Stomach (tissue), 8 donors: ENCODE measurements at regions not wholly inside any gene's neighbourhood (a gene's known extent, or its start where the extent isn't known, plus 50 kb on each side); places are given as distances from the start of the nearest gene placed in this dataset.

Experiments
- DNase-seq, 2 donors: peaks; one replicate each; pipeline versions ENCODE4 v3.0.0 to v3.0.0-alpha.2; 2013 to 2019
- H3K27ac ChIP-seq, 5 donors: fragments of 200-600 bp in 4 of 5; sonication (generic) in 4 of 5; one replicate each; pipeline ENCODE4 v1.5.1; 2013 to 2019; ENCODE audit warnings: mild to moderate bottlenecking in 1 of 5, moderate library complexity in 1 of 5
- H3K27me3 ChIP-seq, 3 donors: fragments of 200-600 bp; sonication (generic); one replicate each; pipeline ENCODE4 v1.5.1; 2017 to 2019; ENCODE audit warnings: mixed run types in 1 of 3
- H3K36me3 ChIP-seq, 4 donors: fragments of 200-600 bp; sonication (generic); 1 replicate in 3 of 4; 2 replicates in 1 of 4; pipeline ENCODE4 v1.5.1; 2016 to 2019
- H3K4me1 ChIP-seq, 4 donors: fragments of 200-600 bp; sonication (generic); one replicate each; pipeline ENCODE4 v1.5.1; 2016 to 2019
- H3K4me3 ChIP-seq, 4 donors: fragments of 200-600 bp; sonication (generic) in 3 of 4; one replicate each; pipeline ENCODE4 v1.5.1; 2016 to 2019; ENCODE audit warnings: mild to moderate bottlenecking in 1 of 4
- H3K9me3 ChIP-seq, 4 donors: fragments of 200-600 bp; sonication (generic); one replicate each; pipeline ENCODE4 v1.5.1; 2016 to 2019
- CTCF ChIP-seq, 7 experiments: fragments of 450-650 bp in 4 of 7; fragments of 200-600 bp in 3 of 7; sonication (generic) in 3 of 7; IDR thresholded peaks; one replicate each; pipeline ENCODE4 v1.5.1; 2016 to 2019; ENCODE audit warnings: antibody characterized with exemption in 7 of 7, control low read depth in 2 of 7, mild to moderate bottlenecking in 1 of 7
- EP300 ChIP-seq: sonication (generic); formaldehyde crosslinking; IDR thresholded peaks from one replicate; pipeline ENCODE4 v1.6.1; 2017; ENCODE audit warnings: antibody characterized with exemption
- POLR2A ChIP-seq, 4 donors: fragments of 450-650 bp; IDR thresholded peaks; one replicate each; pipeline ENCODE4 v1.6.1; 2016; ENCODE audit warnings: antibody characterized with exemption in 4 of 4, control low read depth in 2 of 4, mild to moderate bottlenecking in 1 of 4, moderate library complexity in 1 of 4
- POLR2AphosphoS5 ChIP-seq, 3 donors: sonication (generic); formaldehyde crosslinking; IDR thresholded peaks; one replicate each; pipeline ENCODE4 v1.6.1; 2016; ENCODE audit warnings: antibody characterized with exemption in 3 of 3
- WGBS, 5 donors: extraction: QIAGEN DNeasy Blood & Tissue Kit in 3 of 5; methylation state at CpG; one replicate each; pipeline versions ENCODE4 v1.1.5 to v1.1.7; 2013 to 2018; 5-methylcytosine and 5-hydroxymethylcytosine counted together
- intact Hi-C: fragments of 100-400 bp; cut with DNase I; formaldehyde crosslinking; loops from one replicate; pipeline ENCODE4 v1.15.1; 2023; ENCODE audit warnings: low total_unique reads
- donor health status: healthy with polysubstance abuse.
- donor health status: Bipolar disorder and iron deficiency.
- donor health status: healthy.

- 80 to 85% (median 84%) methylated on average over 2 of the region's 2 CpGs for WGBS, 5 donors
- intact Hi-C loops, result no loop called here
- TF ChIP-seq POLR2A (IDR thresholded peaks at IDR 0.05), result no peak
- no peak for TF ChIP-seq CTCF (IDR thresholded peaks at IDR 0.05)
- no peak for TF ChIP-seq POLR2AphosphoS5 (IDR thresholded peaks at IDR 0.05)
- no peak for TF ChIP-seq EP300
- no peak overlapping the region for H3K27ac ChIP-seq
- no peak for DNase-seq
- no peaks in the 10 kb centered on the region for H3K4me1 ChIP-seq
- H3K9me3 ChIP-seq, result no peaks in the 10 kb centered on the region
- H3K4me3 ChIP-seq, result no peak overlapping the region
- H3K36me3 ChIP-seq, result no peaks in the 10 kb centered on the region
- H3K27me3 ChIP-seq, result no peaks in the 10 kb centered on the region
Observed at GRCh38 chr13:106225126-106225525, 310.3 kb downstream of the EFNB2 start.

- no peaks in the 10 kb centered on the region for H3K9me3 ChIP-seq
- H3K27me3 ChIP-seq, result no peaks in the 10 kb centered on the region
- H3K4me1 ChIP-seq, result no peaks in the 10 kb centered on the region
- TF ChIP-seq POLR2AphosphoS5 (IDR thresholded peaks at IDR 0.05) (no peak), POLR2A (IDR thresholded peaks at IDR 0.05) (no peak), CTCF (IDR thresholded peaks at IDR 0.05) (no peak), EP300 (no peak)
- H3K36me3 ChIP-seq, result no peaks in the 10 kb centered on the region
- no peak overlapping the region for H3K27ac ChIP-seq
- intact Hi-C loops, result no loop called here
- WGBS, 5 donors, result 84 to 95% (median 92%) methylated on average over 3 of the region's 3 CpGs
- H3K4me3 ChIP-seq, result no peak overlapping the region
- no peak for DNase-seq
Observed at GRCh38 chr13:106220211-106220610, 315.3 kb downstream of the EFNB2 start.

GRCh38 chr13:106213028-106213757, 322.3 kb downstream of the EFNB2 start:
- Histone ChIP-seq H3K36me3 (no peaks in the 10 kb centered on the region), H3K4me1 (no peaks in the 10 kb centered on the region), H3K4me3 (no peak overlapping the region), H3K27ac (no peak overlapping the region), H3K27me3 (no peaks in the 10 kb centered on the region), H3K9me3 (no peaks in the 10 kb centered on the region)
- intact Hi-C loops, result no loop called here
- 84 to 94% (median 93%) methylated on average over 16 to 18 of the region's 18 CpGs for WGBS, 5 donors
- TF ChIP-seq POLR2AphosphoS5 (IDR thresholded peaks at IDR 0.05), result no peak
- DNase-seq, result no peak

- Histone ChIP-seq H3K4me1 (no peaks in the 10 kb centered on the region), H3K27me3 (no peaks in the 10 kb centered on the region), H3K27ac (no peak overlapping the region), H3K9me3 (no peaks in the 10 kb centered on the region), H3K36me3 (no peaks in the 10 kb centered on the region), H3K4me3 (no peak overlapping the region)
- TF ChIP-seq POLR2AphosphoS5 (IDR thresholded peaks at IDR 0.05), result no peak
- TF ChIP-seq CTCF (IDR thresholded peaks at IDR 0.05), result no peak
- TF ChIP-seq EP300, result no peak
- TF ChIP-seq POLR2A (IDR thresholded peaks at IDR 0.05), result no peak
- no peak for DNase-seq
- intact Hi-C loops, result no loop called here
- WGBS, 5 donors, result 61 to 74% (median 72%) methylated on average over 3 of the region's 3 CpGs
Observed at GRCh38 chr13:106212386-106213010, 323.0 kb downstream of the EFNB2 start.

GRCh38 chr13:106210324-106210723, 325.1 kb downstream of the EFNB2 start:
- no peaks in the 10 kb centered on the region for H3K9me3 ChIP-seq
- no peaks in the 10 kb centered on the region for H3K36me3 ChIP-seq
- no peak overlapping the region for H3K4me3 ChIP-seq
- no peaks in the 10 kb centered on the region for H3K27me3 ChIP-seq
- intact Hi-C loops, result no loop called here
- DNase-seq, result peak in 1 of 2 donors; percentile 7
- 39 to 54% (median 43%) methylated on average over 3 of the region's 3 CpGs for WGBS, 5 donors
- H3K4me1 ChIP-seq, result no peaks in the 10 kb centered on the region
- no peak for TF ChIP-seq POLR2A (IDR thresholded peaks at IDR 0.05)
- TF ChIP-seq EP300, result no peak
- no peak for TF ChIP-seq POLR2AphosphoS5 (IDR thresholded peaks at IDR 0.05)
- TF ChIP-seq CTCF (IDR thresholded peaks at IDR 0.05), result no peak
- H3K27ac ChIP-seq, result no peak overlapping the region
